CD14-positive monocyte (primary cell): ENCODE measurements at regions not wholly inside any gene's neighbourhood (a gene's known extent, or its start where the extent isn't known, plus 50 kb on each side); places are given as distances from the start of the nearest gene placed in this dataset.

Source experiments
- DNase-seq, 3 donors: peaks; one replicate each; pipeline ENCODE4 v3.0.0-alpha.2; 2011 to 2022
- H2AFZ ChIP-seq: 2 replicates; pipeline ENCODE4 v1.6.0; 2012; ENCODE audit warnings: mild to moderate bottlenecking, low read depth, low read length, inconsistent platforms; ENCODE audit not compliant: insufficient read depth, poor library complexity, severe bottlenecking
- H3K27ac ChIP-seq, 2 donors: 1 replicate in 1 of 2; 2 replicates in 1 of 2; pipeline ENCODE4 v1.5.1; 2012 to 2013; ENCODE audit warnings: low read length in 2 of 2, control low read depth in 1 of 2, inconsistent platforms in 1 of 2, low read depth in 1 of 2, mild to moderate bottlenecking in 1 of 2
- H3K27me3 ChIP-seq, 2 donors: one replicate each; pipeline versions ENCODE4 v1.6.0 to v1.6.1; 2011 to 2013; ENCODE audit warnings: low read length in 2 of 2; ENCODE audit not compliant: control insufficient read depth in 2 of 2, insufficient read depth in 2 of 2
- H3K36me3 ChIP-seq, 2 donors: replicated peaks in 1 of 2; 1 replicate in 1 of 2; 2 replicates in 1 of 2; pipeline versions ENCODE4 v1.5.1 to v1.6.1; 2012 to 2013; ENCODE audit warnings: low read length in 2 of 2, control low read depth in 1 of 2, inconsistent platforms in 1 of 2, mild to moderate bottlenecking in 1 of 2; ENCODE audit not compliant: insufficient read depth in 2 of 2, control insufficient read depth in 1 of 2
- H3K4me1 ChIP-seq, 2 donors: 1 replicate in 1 of 2; 2 replicates in 1 of 2; pipeline versions ENCODE4 v1.5.1 to v1.6.1; 2012 to 2013; ENCODE audit warnings: low read length in 2 of 2, control low read depth in 1 of 2, inconsistent platforms in 1 of 2, mild to moderate bottlenecking in 1 of 2, moderate library complexity in 1 of 2; ENCODE audit not compliant: insufficient read depth in 2 of 2, control insufficient read depth in 1 of 2
- H3K4me2 ChIP-seq: replicated peaks from 2 replicates; pipeline ENCODE3; 2012; ENCODE audit warnings: low read length, moderate library complexity, mild to moderate bottlenecking; ENCODE audit not compliant: poor library complexity, severe bottlenecking; ENCODE audit errors: extremely low read depth
- H3K4me3 ChIP-seq, 3 experiments: fragments of 200-600 bp in 1 of 3; sonication (generic) in 1 of 3; replicated peaks in 1 of 3; 1 replicate in 2 of 3; 2 replicates in 1 of 3; pipeline ENCODE4 v1.5.1; 2011 to 2013; ENCODE audit warnings: low read length in 3 of 3, mild to moderate bottlenecking in 3 of 3, control low read depth in 2 of 3, low read depth in 2 of 3, inconsistent platforms in 1 of 3, moderate library complexity in 1 of 3
- H3K79me2 ChIP-seq: 2 replicates; pipeline ENCODE4 v1.6.0; 2012; ENCODE audit warnings: mild to moderate bottlenecking, control low read depth, inconsistent platforms, low read length, moderate library complexity; ENCODE audit not compliant: insufficient read depth
- H3K9ac ChIP-seq: 2 replicates; pipeline ENCODE4 v1.6.0; 2017; ENCODE audit warnings: low read length, mild to moderate bottlenecking; ENCODE audit not compliant: insufficient read depth, poor library complexity, severe bottlenecking
- H3K9me3 ChIP-seq, 2 donors: replicated peaks in 1 of 2; 1 replicate in 1 of 2; 2 replicates in 1 of 2; pipeline versions ENCODE4 v1.5.1 to v1.6.1; 2012 to 2013; ENCODE audit warnings: low read length in 2 of 2, control low read depth in 1 of 2; ENCODE audit not compliant: control insufficient read depth in 1 of 2, insufficient read depth in 1 of 2
- H4K20me1 ChIP-seq: 2 replicates; pipeline ENCODE4 v1.6.0; 2012; ENCODE audit warnings: mild to moderate bottlenecking, low read length, control low read depth, moderate library complexity; ENCODE audit not compliant: insufficient read depth
- H3K27ac Mint-ChIP-seq, 7 donors: one replicate each; pipeline ENCODE4 v1.8.0; 2020; ENCODE audit warnings: mild to moderate bottlenecking in 7 of 7, mixed read lengths in 7 of 7, moderate library complexity in 6 of 7, inconsistent platforms in 2 of 7
- H3K27me3 Mint-ChIP-seq, 3 donors: one replicate each; pipeline ENCODE4 v1.8.0; 2021 to 2022; ENCODE audit warnings: low read depth in 3 of 3, mild to moderate bottlenecking in 3 of 3, mixed read lengths in 3 of 3, moderate library complexity in 3 of 3, inconsistent platforms in 1 of 3
- H3K36me3 Mint-ChIP-seq, 2 donors: one replicate each; pipeline ENCODE4 v1.8.0; 2020; ENCODE audit warnings: mixed read lengths in 2 of 2, inconsistent platforms in 1 of 2, mild to moderate bottlenecking in 1 of 2
- H3K4me1 Mint-ChIP-seq: one replicate; pipeline ENCODE4 v1.8.0; 2020; ENCODE audit warnings: mild to moderate bottlenecking, mixed read lengths
- H3K4me3 Mint-ChIP-seq, 2 donors: one replicate each; pipeline ENCODE4 v1.8.0; 2020; ENCODE audit warnings: mild to moderate bottlenecking in 2 of 2, mixed read lengths in 2 of 2, moderate library complexity in 1 of 2
- H3K9me3 Mint-ChIP-seq, 7 donors: one replicate each; pipeline ENCODE4 v1.8.0; 2020 to 2022; ENCODE audit warnings: mixed read lengths in 7 of 7, mild to moderate bottlenecking in 6 of 7, moderate library complexity in 6 of 7, inconsistent platforms in 2 of 7
- CTCF ChIP-seq: fragments of 200-600 bp; IDR thresholded peaks from one replicate; pipeline ENCODE4 v1.8.0; 2022; ENCODE audit warnings: antibody characterized with exemption, mild to moderate bottlenecking
- WGBS: methylation state at CpG from one replicate; pipeline ENCODE4 v1.1.5; 2013; ENCODE audit warnings: missing lambda C conversion rate; ENCODE audit not compliant: insufficient coverage; 5-methylcytosine and 5-hydroxymethylcytosine counted together
- intact Hi-C, 2 donors: fragments of 100-400 bp; cut with micrococcal nuclease; formaldehyde crosslinking; loops; one replicate each; pipeline versions ENCODE4 v1.15.0 to v1.15.1; 2023

- no peak for TF ChIP-seq CTCF
These were observed 778.0 kb upstream of the NECTIN3 start for GRCh38 chr3:110293660-110294059.

DNA sequence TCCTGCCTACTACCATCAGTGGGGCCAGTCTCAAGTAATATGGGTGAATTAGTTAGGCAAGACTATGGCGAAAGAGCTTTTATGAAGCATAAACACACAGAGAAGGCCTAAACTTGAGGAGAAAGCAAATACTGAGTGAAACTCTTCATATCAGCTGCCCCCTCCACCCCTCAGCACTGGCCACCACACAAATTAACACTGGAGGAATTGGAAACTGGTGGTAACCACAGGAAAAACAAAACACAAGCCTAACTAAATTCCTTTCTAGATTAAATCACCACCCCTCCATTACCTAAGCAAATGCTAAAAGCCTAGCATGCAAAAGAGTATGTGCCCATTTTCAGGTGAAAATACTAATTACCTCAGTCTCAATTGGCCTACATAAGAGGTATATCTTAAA, 774.7 kb upstream of the NECTIN3 start:
- H4K20me1 ChIP-seq, result no peaks in the 10 kb centered on the region
- H3K9ac ChIP-seq, result no peak overlapping the region
- Mint-ChIP-seq H3K9me3 (peaks cover 7 to 22% (median 11%) of the 10 kb centered on the region in 7 donors), H3K36me3 (no peaks in the 10 kb centered on the region), H3K27ac (no peak overlapping the region), H3K27me3 (no peaks in the 10 kb centered on the region), H3K4me1 (no peaks in the 10 kb centered on the region), H3K4me3 (no peak overlapping the region)
- H3K4me1 ChIP-seq, result no peaks in the 10 kb centered on the region
- DNase-seq, result no peak
- no peak overlapping the region for H3K27ac ChIP-seq
- no CpG with 5 or more reads among the region's 1 CpG for WGBS
- H3K9me3 ChIP-seq, result peaks cover 9 to 12% of the 10 kb centered on the region in 2 donors
- H3K79me2 ChIP-seq, result no peaks in the 10 kb centered on the region
- H2AFZ ChIP-seq, result no peak overlapping the region
- H3K27me3 ChIP-seq, result no peaks in the 10 kb centered on the region
- H3K36me3 ChIP-seq, result no peaks in the 10 kb centered on the region
- no peak for TF ChIP-seq CTCF
- no peak overlapping the region for H3K4me2 ChIP-seq
- H3K4me3 ChIP-seq, result no peak overlapping the region
- intact Hi-C loops, result no loop called here

More at GRCh38 chr3:110293660-110294059, 778.0 kb upstream of the NECTIN3 start:
- Histone ChIP-seq H3K4me1 (no peaks in the 10 kb centered on the region), H3K79me2 (no peaks in the 10 kb centered on the region), H3K4me2 (no peak overlapping the region), H3K4me3 (no peak overlapping the region), H3K9me3 (peaks cover 8 to 9% of the 10 kb centered on the region in 2 donors), H3K27ac (no peak overlapping the region), H3K9ac (no peak overlapping the region), H3K27me3 (no peaks in the 10 kb centered on the region), H3K36me3 (no peaks in the 10 kb centered on the region), H2AFZ (no peak overlapping the region), H4K20me1 (no peaks in the 10 kb centered on the region)
- intact Hi-C loops, result no loop called here
- H3K27me3 Mint-ChIP-seq, result no peaks in the 10 kb centered on the region
- no peaks in the 10 kb centered on the region for H3K36me3 Mint-ChIP-seq
- DNase-seq, result no peak
- peaks cover 7 to 22% (median 11%) of the 10 kb centered on the region in 7 donors for H3K9me3 Mint-ChIP-seq
- no peaks in the 10 kb centered on the region for H3K4me1 Mint-ChIP-seq
- no peak overlapping the region for H3K4me3 Mint-ChIP-seq
- H3K27ac Mint-ChIP-seq, result no peak overlapping the region
